ENCODE measurements at regions not wholly inside any gene's neighbourhood (a gene's known extent, or its start where the extent isn't known, plus 50 kb on each side); places are given as distances from the start of the nearest gene placed in this dataset.
A peak's percentile ranks its signal among the peaks of the same experiment; 100 is the strongest.

- DNase-seq (ENCODE audit: low spot score): no peak
Measured at GRCh38 chr5:107293541-107294210, 377.1 kb downstream of the EFNA5 start.

GRCh38 chr5:107291866-107292265, 378.9 kb downstream of the EFNA5 start:
- DNase-seq (ENCODE audit: low spot score): no peak

- no peak for DNase-seq (ENCODE audit: low spot score)
Measured at GRCh38 chr5:107290780-107291398, 379.8 kb downstream of the EFNA5 start.

- DNase-seq (ENCODE audit: low spot score): peak; percentile 7
Measured at GRCh38 chr5:107289030-107289714, 381.6 kb downstream of the EFNA5 start.

GRCh38 chr5:107286447-107287098, 384.2 kb downstream of the EFNA5 start:
- no peak for DNase-seq (ENCODE audit: low spot score)

GRCh38 chr5:107285772-107286171, 385.0 kb downstream of the EFNA5 start:
- DNase-seq (ENCODE audit: low spot score): no peak

GRCh38 chr5:107284822-107285525, 385.8 kb downstream of the EFNA5 start:
- no peak for DNase-seq (ENCODE audit: low spot score)

- no peak for DNase-seq (ENCODE audit: low spot score)
Measured at GRCh38 chr5:107282061-107282460, 388.7 kb downstream of the EFNA5 start.

- DNase-seq (ENCODE audit: low spot score): no peak
Measured at GRCh38 chr5:107278774-107279173, 392.0 kb downstream of the EFNA5 start.

GRCh38 chr5:107277485-107278125, 393.1 kb downstream of the EFNA5 start:
- DNase-seq (ENCODE audit: low spot score): no peak

- DNase-seq (ENCODE audit: low spot score): no peak
Measured at GRCh38 chr5:107275333-107275732, 395.4 kb downstream of the EFNA5 start.

GRCh38 chr5:107274571-107274970, 396.2 kb downstream of the EFNA5 start:
- DNase-seq (ENCODE audit: low spot score): no peak

GRCh38 chr5:107272954-107273353, 397.8 kb downstream of the EFNA5 start:
- no peak for DNase-seq (ENCODE audit: low spot score)

- no peak for DNase-seq (ENCODE audit: low spot score)
Measured at GRCh38 chr5:107272509-107272908, 398.2 kb downstream of the EFNA5 start.

GRCh38 chr5:107271682-107272350, 398.9 kb downstream of the EFNA5 start:
- no peak for DNase-seq (ENCODE audit: low spot score)

- DNase-seq (ENCODE audit: low spot score): no peak
Measured at GRCh38 chr5:107270561-107270960, 400.2 kb downstream of the EFNA5 start.

- no peak for DNase-seq (ENCODE audit: low spot score)
Measured at GRCh38 chr5:107269678-107270077, 401.1 kb downstream of the EFNA5 start.

- DNase-seq (ENCODE audit: low spot score): no peak
Measured at GRCh38 chr5:107269256-107269655, 401.5 kb downstream of the EFNA5 start.

- no peak for DNase-seq (ENCODE audit: low spot score)
Measured at GRCh38 chr5:107268241-107268640, 402.5 kb downstream of the EFNA5 start.

GRCh38 chr5:107266100-107266499, 404.6 kb downstream of the EFNA5 start:
- DNase-seq (ENCODE audit: low spot score): no peak

GRCh38 chr5:107265193-107265592, 405.5 kb downstream of the EFNA5 start:
- DNase-seq (ENCODE audit: low spot score): no peak
